ENCODE measurements at regions not wholly inside any gene's neighbourhood (a gene's known extent, or its start where the extent isn't known, plus 50 kb on each side); places are given as distances from the start of the nearest gene placed in this dataset.

DNA sequence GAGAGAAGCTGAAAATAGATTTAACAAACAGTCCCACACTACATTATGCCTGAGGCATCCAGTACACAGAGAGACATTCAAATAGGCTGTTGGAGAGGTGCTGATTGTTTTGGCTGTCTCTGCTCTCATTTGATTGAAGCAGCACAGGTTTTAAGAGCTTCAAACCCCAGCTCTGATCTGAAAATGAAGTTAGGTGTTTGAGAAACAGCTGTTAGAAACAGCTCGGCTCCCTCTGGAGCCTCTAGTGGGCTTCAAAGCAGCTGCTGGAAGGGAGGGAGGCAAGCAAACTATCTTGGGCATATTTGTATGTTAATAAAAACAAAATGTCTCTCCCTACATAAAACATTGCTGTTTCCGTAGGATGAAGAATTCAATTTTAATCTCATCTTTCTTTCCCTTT is 607.3 kb upstream of the GOT2 start:
- no peak for TF ChIP-seq REST (IDR thresholded peaks at IDR 0.05; ENCODE audit: low read depth, low read length)
- TF ChIP-seq ELK1 (IDR thresholded peaks at IDR 0.05; ENCODE audit: low read depth, low read length), result no peak
- TF ChIP-seq SMARCA5 (IDR thresholded peaks at IDR 0.05), result no peak
- TF ChIP-seq CTCF (IDR thresholded peaks at IDR 0.05 in 2 of 3, conservative IDR thresholded peaks at IDR 0.05 in 1 of 3; ENCODE audit: control insufficient read depth in 2 of 3, extremely low read depth in 1 of 3, insufficient read depth in 1 of 3, low read depth in 3 of 3, low read length in 3 of 3), result no peak
- TF ChIP-seq EP300 (IDR thresholded peaks at IDR 0.05; ENCODE audit: borderline replicate concordance in 1 of 2, control insufficient read depth in 1 of 2, low read depth in 2 of 2, low read length in 2 of 2), result no peak
- TF ChIP-seq SUPT20H (IDR thresholded peaks at IDR 0.05; ENCODE audit: borderline replicate concordance, control insufficient read depth, low read depth, low read length), result no peak
- no peak for TF ChIP-seq NFIC (IDR thresholded peaks at IDR 0.05; ENCODE audit: low read depth, low read length)
- TF ChIP-seq FOXM1 (IDR thresholded peaks at IDR 0.05; ENCODE audit: low read depth, low read length), result no peak
- TF ChIP-seq JUND (IDR thresholded peaks at IDR 0.05; ENCODE audit: low read depth, low read length), result no peak
- TF ChIP-seq RCOR1 (conservative IDR thresholded peaks at IDR 0.05; ENCODE audit: low read depth, low read length), result no peak
- TF ChIP-seq KLF5 (IDR thresholded peaks at IDR 0.05; ENCODE audit: partially characterized antibody), result no peak
- no peak for TF ChIP-seq SUZ12 (IDR thresholded peaks at IDR 0.05; ENCODE audit: unreplicated experiment)
